Brain pericyte (primary cell): ENCODE measurements at regions not wholly inside any gene's neighbourhood (a gene's known extent, or its start where the extent isn't known, plus 50 kb on each side); places are given as distances from the start of the nearest gene placed in this dataset.
"Not testable (repeated sequence)": the region's sequence is repeated elsewhere in the genome, so short reads cannot be mapped to it uniquely, and the experiment has no call there.

Experiments
- DNase-seq: peaks from one replicate; pipeline ENCODE4 v3.0.0-alpha.2; 2012; ENCODE audit warnings: low read depth, low spot score

GRCh38 chr3:164467007-164467406, 611.3 kb downstream of the SI start:
- no peak for DNase-seq

DNA sequence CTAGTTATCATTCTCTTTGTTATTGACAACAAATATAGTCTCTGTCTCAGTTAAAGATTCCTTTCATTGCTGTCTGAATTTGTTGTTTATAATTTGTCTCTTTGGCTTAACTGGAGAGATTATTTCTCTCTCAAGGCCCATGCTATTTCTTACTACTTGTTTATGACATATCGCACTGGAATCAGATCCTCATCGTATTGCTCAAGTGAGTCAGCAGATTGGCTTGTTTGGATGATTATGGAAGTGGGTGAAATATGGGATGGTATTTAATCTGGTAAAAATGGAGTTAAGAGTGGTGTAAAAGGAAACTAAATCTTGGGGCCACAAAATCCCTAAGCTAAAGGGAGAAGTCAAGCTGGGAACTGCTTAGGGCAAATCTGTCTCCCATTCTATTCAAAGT, 613.1 kb downstream of the SI start:
- no peak for DNase-seq

DNA sequence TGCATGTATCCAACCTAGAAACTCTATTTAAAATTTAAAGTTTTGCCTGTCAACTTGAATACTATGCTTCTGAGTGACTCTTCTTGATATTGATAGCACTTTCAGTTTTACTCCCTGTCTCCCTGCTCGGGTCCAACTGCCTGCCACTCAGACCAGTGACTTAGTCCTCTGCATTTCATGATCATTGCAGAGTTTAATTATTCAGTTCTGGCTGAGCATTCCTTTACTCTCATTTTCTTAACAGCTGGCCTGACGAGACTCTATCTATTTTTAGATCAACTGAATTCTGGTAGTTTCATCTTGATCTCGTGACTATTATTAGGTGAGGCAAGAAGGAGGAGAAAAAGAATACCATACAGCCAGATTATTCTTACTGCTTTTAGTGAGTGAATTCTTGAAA, 617.4 kb downstream of the SI start:
- DNase-seq, result no peak

- DNase-seq, result no peak
Observed at GRCh38 chr3:164459521-164460151, 618.7 kb downstream of the SI start.

GRCh38 chr3:164458986-164459385, 619.3 kb downstream of the SI start:
- DNase-seq, result peak; percentile 57

GRCh38 chr3:164453714-164454113, 624.6 kb downstream of the SI start:
- no peak for DNase-seq

DNA sequence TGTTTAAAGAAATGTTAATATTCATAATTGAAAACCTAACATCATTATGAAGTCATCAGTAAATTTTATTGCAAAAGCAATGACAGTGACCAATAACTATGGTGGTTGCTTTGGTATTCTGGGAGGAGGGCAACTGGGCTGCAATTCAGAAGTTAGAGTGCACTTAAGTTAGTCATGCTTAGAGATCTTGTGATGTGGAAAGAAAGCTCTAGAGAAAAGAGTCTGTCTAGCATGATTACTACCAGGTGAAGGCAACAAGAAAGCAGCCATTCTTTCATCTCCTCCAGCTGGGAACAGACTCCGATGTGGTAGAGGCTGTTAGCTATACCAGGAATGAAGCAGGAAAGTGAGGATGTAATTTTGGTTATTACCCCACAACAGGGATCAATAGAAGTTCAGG, 625.6 kb downstream of the SI start:
- DNase-seq, result no peak

GRCh38 chr3:164451072-164451910, 627.0 kb downstream of the SI start:
- no peak for DNase-seq

DNA sequence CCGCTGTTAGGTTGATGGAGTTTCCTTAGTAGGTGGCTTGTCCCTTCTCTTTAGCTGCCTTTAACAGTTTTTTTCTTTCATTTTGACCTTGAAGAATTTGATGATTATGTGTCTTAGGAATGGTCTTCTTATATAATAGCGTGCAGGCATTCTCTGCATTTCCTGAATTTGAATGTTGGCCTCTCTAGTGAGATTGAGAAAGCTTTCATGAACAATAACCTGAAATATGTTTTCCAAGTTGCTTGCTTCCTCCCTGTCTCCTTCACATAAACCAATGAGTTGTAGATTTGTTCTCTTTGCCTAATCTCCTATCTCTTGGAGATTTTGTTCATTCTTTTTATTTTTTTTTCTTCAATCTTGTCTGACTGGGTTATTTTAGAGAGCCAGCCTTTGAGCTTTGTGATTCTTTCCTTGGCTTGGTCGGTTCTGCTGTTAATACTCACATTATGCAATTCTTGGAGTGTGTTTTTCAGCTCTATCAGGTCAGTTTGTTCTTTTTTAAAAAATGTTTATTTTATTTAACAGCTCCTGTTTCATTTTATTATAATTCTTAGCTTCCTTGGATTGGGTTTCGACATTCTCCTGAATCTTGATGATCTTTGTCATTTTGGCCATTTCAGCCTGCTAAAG, 627.9 kb downstream of the SI start:
- DNase-seq, result no peak

- DNase-seq, result no peak
Observed at GRCh38 chr3:164419220-164419619, 659.1 kb downstream of the SI start.

GRCh38 chr3:164418414-164418813, 659.9 kb downstream of the SI start:
- DNase-seq, result peak; percentile 12

DNA sequence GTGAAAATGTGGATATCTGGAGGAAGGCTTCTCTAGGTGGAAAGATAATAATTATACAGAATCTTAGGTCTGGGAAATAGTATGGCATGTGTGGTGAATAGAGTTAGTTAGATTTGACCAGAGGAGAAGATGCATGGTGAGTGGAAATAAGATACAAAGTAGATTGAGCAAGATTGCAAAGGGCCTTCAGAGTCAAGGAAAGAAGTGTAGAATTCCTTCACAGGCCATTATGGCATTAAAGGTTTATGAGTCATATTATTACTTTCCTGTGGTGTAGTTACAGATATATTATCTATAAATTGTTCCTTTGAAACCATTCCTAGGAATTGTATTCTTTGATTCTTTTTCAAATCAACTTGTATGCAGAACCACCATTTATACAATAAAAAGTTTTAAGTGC, 660.3 kb downstream of the SI start:
- DNase-seq, result no peak

- no peak for DNase-seq
Observed at GRCh38 chr3:164416491-164417222, 661.6 kb downstream of the SI start.

GRCh38 chr3:164408326-164408725, 670.0 kb downstream of the SI start:
- no peak for DNase-seq

- DNase-seq, result no peak
Observed at GRCh38 chr3:164407111-164407510, 671.2 kb downstream of the SI start.

GRCh38 chr3:164406281-164406680, 672.0 kb downstream of the SI start:
- DNase-seq, result no peak

- no peak for DNase-seq
Observed at GRCh38 chr3:164401923-164402322, 676.4 kb downstream of the SI start.

DNA sequence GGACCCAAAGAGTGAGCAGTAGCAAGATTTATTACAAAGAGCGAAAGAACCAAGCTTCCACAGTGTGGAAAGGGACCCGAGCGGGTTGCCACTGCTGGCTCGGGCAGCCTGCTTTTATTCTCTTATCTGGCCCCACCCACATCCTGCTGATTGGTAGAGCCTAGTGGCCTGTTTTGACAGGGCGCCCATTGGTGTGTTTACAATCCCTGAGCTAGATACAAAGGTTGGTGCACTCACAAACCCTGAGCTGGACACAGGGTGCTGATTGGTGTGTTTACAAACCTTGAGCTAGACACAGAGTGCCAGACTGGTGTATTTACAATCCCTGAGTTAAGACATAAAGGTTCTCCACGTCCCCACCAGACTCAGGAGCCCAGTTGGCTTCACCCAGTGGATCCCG, 676.9 kb downstream of the SI start:
- not testable (repeated sequence) for DNase-seq

GRCh38 chr3:164397462-164397861, 680.8 kb downstream of the SI start:
- no peak for DNase-seq

- DNase-seq, result no peak
Observed at GRCh38 chr3:164393171-164393570, 685.1 kb downstream of the SI start.

GRCh38 chr3:164390046-164390445, 688.2 kb downstream of the SI start:
- no peak for DNase-seq

DNA sequence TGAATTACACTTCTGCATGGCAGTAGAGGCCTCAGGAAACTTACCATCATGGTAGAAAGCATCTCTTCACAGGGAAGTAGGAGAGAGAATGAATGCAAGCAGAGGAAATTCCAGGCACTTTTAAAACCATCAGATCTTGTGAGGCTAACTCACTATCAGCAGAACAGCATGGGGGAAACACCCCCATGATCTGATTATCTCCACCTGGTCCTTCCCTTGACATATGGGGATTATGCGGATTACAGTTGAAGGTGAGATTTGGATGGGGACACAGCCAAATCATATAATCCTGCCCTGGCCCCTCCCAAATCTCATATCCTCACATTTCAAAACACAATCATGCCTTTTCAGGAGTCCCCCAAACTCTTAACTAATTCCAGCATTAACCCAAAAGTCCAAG, 691.1 kb downstream of the SI start:
- no peak for DNase-seq
